ENCODE measurements at regions not wholly inside any gene's neighbourhood (a gene's known extent, or its start where the extent isn't known, plus 50 kb on each side); places are given as distances from the start of the nearest gene placed in this dataset.

- peak; percentile 39 for DNase-seq (ENCODE audit: low read depth, low spot score)
These were observed 122.3 kb upstream of the BACE2 start for GRCh38 chr21:41045534-41046268.

- DNase-seq (ENCODE audit: low read depth, low spot score), result no peak
These were observed 119.8 kb upstream of the BACE2 start for GRCh38 chr21:41048145-41048544.

GRCh38 chr21:41048623-41049022 is 119.3 kb upstream of the BACE2 start:
- no peak for DNase-seq (ENCODE audit: low read depth, low spot score)

- no peak for DNase-seq (ENCODE audit: low read depth, low spot score)
These were observed 115.0 kb upstream of the BACE2 start for GRCh38 chr21:41052820-41053555.

GRCh38 chr21:41054018-41054578 is 113.9 kb upstream of the BACE2 start:
- no peak for DNase-seq (ENCODE audit: low read depth, low spot score)

GRCh38 chr21:41055266-41055665 is 112.7 kb upstream of the BACE2 start:
- DNase-seq (ENCODE audit: low read depth, low spot score), result no peak

- peak; percentile 70 for DNase-seq (ENCODE audit: low read depth, low spot score)
These were observed 108.1 kb upstream of the BACE2 start for GRCh38 chr21:41059871-41060270.

- no peak for DNase-seq (ENCODE audit: low read depth, low spot score)
These were observed 106.3 kb upstream of the BACE2 start for GRCh38 chr21:41061701-41062100.

- DNase-seq (ENCODE audit: low read depth, low spot score), result no peak
These were observed 103.6 kb upstream of the BACE2 start for GRCh38 chr21:41064334-41064791.

GRCh38 chr21:41064951-41065350 is 103.0 kb upstream of the BACE2 start:
- no peak for DNase-seq (ENCODE audit: low read depth, low spot score)

- DNase-seq (ENCODE audit: low read depth, low spot score), result no peak
These were observed 102.4 kb upstream of the BACE2 start for GRCh38 chr21:41065539-41065938.

GRCh38 chr21:41066086-41066938 is 101.6 kb upstream of the BACE2 start:
- no peak for DNase-seq (ENCODE audit: low read depth, low spot score)

- DNase-seq (ENCODE audit: low read depth, low spot score), result no peak
These were observed 100.3 kb upstream of the BACE2 start for GRCh38 chr21:41067709-41068108.

- no peak for DNase-seq (ENCODE audit: low read depth, low spot score)
These were observed 99.5 kb upstream of the BACE2 start for GRCh38 chr21:41068496-41068895.

GRCh38 chr21:41068967-41069642 is 98.9 kb upstream of the BACE2 start:
- DNase-seq (ENCODE audit: low read depth, low spot score), result peak; percentile 89

- DNase-seq (ENCODE audit: low read depth, low spot score), result no peak
These were observed 97.7 kb upstream of the BACE2 start for GRCh38 chr21:41070284-41070683.

GRCh38 chr21:41071258-41072171 is 96.4 kb upstream of the BACE2 start:
- DNase-seq (ENCODE audit: low read depth, low spot score), result peak; percentile 28

- DNase-seq (ENCODE audit: low read depth, low spot score), result no peak
These were observed 94.4 kb upstream of the BACE2 start for GRCh38 chr21:41073558-41073957.

GRCh38 chr21:41074396-41075184 is 93.4 kb upstream of the BACE2 start:
- DNase-seq (ENCODE audit: low read depth, low spot score), result no peak
